CD4-positive, alpha-beta T cell treated with Interleukin-17A for 1 hour (primary cell): ENCODE measurements at regions not wholly inside any gene's neighbourhood (a gene's known extent, or its start where the extent isn't known, plus 50 kb on each side); places are given as distances from the start of the nearest gene placed in this dataset.
"Not testable (repeated sequence)": the region's sequence is repeated elsewhere in the genome, so short reads cannot be mapped to it uniquely, and the experiment has no call there.

Experiments
- DNase-seq: peaks from one replicate; pipeline ENCODE4 v3.0.0-alpha.2; 2020

DNA sequence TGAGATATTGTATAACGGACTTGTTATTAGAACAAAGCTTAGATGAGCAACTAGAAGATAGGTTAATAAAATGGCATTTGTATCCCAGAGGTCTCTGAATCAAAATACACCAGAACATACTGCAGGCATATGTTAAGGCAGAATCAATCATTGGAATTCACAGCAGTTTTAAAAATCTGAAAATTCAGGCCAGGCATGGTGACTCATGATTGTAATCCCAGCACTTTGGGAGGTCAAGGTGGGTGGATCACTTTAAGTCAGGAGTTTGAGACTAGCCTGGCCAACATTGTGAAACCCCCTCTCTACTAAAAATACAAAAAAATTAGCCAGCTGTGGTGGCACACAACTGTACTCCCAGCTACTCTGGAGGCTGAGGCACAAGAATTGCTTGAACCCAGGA is 405.2 kb downstream of the ZEB2 start:
- no peak for DNase-seq

DNA sequence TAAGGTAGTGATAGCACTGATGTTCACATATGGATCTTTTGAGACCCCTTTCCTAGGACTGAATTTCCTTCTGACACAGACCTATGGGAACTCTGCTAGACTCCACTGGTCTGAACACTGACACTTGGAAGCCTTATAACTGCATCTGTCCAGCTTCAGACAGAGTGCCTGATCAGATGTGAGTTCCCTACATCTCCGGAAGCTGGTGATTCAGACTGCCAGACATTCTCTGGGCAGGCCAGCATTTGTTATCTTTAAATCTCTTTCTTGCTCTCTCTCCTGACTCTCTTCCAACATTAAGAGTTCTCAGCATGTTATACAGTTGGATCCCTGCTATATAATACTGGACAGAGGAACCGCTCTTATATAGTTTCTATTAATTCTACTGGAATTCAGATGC is 408.5 kb downstream of the ZEB2 start:
- DNase-seq, result no peak

GRCh38 chr2:144106104-144106503 is 413.8 kb downstream of the ZEB2 start:
- DNase-seq, result not testable (repeated sequence)

DNA sequence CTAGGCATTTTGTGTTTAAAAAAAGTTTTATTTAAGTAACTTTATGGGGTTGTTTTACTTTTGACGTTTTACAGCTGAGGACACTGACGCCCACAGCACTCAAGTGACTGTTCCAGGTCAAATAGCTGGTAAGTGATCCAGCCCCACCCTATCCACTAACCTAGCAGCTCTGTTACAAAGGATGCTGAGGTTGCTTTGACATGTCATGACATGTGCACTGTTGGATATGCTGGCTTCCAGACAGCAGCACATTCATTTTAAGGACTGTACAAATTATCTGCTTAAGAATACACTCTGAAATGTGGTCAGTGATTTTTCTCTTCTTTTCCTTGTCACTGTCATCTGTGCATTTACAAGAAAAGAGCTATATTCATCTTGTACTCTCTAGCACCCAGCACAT is 417.5 kb downstream of the ZEB2 start:
- no peak for DNase-seq

GRCh38 chr2:144099780-144100377 is 420.0 kb downstream of the ZEB2 start:
- DNase-seq, result no peak

GRCh38 chr2:144099340-144099739 is 420.6 kb downstream of the ZEB2 start:
- DNase-seq, result no peak

GRCh38 chr2:144097440-144098225 is 422.3 kb downstream of the ZEB2 start:
- no peak for DNase-seq

DNA sequence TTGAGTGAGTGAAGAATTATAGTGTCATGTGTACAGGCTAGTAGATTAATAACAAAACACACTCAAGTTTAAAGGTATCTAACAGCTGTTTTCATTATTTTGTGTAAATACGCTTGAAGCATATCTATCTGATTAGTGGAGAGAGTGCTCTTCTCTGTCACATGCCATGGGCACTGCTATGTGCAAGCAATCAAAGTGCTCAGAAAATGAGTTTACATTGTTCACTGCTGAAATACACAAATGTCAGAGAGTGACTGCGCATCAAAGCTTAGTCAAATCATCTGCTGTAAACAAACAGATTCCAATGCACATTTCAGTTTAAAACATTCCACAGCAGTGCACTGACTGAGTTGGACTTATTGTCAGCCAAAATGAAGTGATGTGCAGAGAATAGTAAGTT is 423.4 kb downstream of the ZEB2 start:
- DNase-seq, result no peak

DNA sequence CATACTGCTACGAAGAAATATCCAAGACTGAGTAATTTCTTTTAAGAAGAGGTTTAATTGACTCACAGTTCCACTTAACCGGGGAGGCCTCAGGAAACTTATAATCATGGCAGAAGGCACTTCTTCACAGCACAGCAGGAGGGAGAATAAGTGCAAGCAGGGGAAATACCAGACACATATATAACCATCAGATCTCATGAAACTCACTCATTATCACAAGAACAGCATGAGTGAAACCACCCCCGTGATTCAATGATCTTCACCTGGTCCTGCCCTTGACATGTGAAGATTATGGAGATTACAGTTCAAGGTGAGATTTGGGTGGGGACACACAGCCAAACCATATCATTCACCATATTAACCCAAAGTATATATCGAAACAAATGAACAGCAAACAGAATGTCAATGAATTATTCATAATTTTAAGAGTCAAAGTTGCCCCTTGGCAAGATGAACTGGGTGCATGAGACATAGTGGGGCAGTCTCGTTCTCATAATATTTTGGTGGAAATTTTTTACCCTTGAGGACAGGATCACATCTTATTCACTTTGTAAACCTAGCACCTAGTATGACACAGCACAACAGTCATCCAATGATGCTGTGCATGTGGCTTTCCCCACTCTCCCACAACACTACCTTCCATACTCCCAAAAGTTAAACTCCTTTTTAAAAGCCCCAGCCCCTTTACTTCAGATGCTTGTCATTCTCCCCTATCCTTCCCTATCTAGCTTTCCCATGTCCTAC is 425.3 kb downstream of the ZEB2 start:
- no peak for DNase-seq

GRCh38 chr2:144091622-144092021 is 428.3 kb downstream of the ZEB2 start:
- DNase-seq, result no peak

GRCh38 chr2:144088863-144089262 is 431.1 kb downstream of the ZEB2 start:
- DNase-seq, result no peak

- DNase-seq, result no peak
Observed at GRCh38 chr2:144086965-144087364, 433.0 kb downstream of the ZEB2 start.

- DNase-seq, result no peak
Observed at GRCh38 chr2:144085016-144085415, 434.9 kb downstream of the ZEB2 start.

DNA sequence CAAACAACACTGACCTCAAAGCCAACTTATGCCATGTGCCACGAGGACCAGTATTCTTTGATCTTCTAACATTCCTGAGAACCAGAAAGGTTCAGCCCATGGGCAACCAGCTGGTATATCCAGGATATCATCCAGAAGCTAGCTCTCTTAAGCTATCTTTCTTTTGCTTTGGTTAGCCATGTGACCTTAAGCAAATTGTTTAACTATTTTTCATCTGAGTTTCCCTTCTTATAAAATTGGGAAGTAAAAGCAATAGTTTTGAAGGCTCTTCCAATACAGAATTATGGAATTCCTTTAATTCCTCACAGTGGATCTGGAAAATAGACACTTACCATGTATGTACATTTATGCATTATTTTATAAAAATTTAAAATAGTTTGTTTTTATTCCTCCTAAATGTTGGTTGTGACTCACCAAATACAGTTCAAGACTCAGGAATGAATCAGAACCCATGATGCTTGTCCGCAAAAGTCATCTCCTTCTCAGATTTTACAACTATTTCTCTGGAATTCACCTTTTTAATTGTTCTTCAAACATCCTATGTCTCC is 435.7 kb downstream of the ZEB2 start:
- DNase-seq, result no peak

DNA sequence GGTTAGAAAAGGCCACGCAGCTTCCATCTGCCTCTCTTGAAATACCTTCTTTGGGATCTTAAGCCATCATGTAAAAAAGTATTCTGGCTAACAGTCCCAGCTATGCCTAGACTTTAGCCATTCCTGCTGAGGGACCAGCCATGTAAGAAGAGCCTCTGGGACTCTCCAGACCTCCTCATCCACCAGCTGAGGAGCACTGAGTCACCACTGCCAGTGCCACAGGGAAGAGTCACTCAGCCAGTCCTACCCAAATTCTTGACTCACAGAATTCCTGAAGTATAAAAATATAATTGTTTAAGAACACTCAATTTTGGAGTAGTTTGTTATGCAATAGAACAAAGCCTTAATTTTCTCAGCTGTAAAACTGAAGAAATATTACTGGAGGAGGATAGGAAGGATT is 436.7 kb downstream of the ZEB2 start:
- DNase-seq, result no peak

- DNase-seq, result no peak
Observed at GRCh38 chr2:144082777-144083176, 437.1 kb downstream of the ZEB2 start.

- no peak for DNase-seq
Observed at GRCh38 chr2:144082327-144082726, 437.6 kb downstream of the ZEB2 start.

- DNase-seq, result no peak
Observed at GRCh38 chr2:144081272-144081671, 438.6 kb downstream of the ZEB2 start.

DNA sequence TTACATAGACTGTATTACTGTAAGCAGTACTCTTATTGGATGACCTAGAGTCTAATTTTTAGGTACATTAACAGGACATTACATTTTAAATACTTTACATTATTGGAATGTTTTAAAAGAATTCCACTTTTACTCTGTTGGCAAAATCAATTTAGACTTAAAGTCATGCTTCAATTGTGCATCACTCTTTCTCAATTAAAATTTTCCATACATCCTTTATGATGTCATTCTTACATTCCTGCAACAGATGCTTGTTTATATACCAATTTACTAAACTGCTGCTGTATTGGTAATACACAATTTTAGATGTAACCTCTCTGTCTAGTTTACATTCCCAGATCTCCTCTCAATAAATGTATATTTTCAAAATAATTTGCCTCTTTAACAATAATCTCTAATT is 440.1 kb downstream of the ZEB2 start:
- DNase-seq, result no peak

DNA sequence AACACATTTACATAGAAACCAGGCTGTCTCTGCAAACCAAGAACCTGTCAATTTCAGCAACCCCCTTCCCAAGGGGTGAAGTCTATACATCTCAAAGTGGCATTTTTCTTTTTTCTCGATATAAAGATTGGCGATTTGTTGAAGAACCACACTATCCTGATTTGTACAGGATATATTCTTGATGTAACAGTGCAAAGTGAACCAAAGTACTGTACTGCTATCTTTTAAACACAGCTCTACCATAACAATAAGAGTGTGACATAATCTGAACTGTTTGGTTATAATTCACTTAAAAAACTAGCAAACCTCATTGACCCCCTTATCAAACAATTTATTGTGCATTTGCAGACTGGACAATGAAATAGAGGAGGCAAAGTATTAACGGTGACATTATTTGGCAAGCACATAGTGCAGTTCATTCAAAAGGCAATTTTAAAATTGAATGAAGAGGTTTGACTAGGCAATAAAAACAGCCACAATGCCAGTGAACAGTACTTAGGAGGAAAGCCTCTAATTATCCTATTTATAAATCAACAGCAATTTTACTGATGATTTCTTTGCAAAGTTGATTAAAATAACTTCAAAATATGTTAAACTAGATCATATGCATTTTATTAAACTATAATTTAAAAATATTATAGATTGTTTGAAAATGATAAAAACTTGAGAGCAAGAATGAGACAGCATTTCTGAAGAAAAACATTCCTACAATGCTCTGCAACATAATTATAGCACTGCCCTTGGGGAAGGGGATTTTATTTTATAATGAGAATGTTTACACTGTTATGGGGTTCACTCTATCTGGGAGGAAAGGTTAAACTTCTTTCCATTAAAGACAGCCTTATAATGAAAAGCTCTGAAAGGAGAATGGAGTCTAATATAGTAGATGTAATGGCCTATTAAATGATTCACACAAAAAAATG is 440.9 kb downstream of the ZEB2 start:
- DNase-seq, result no peak

GRCh38 chr2:144078106-144078505 is 441.8 kb downstream of the ZEB2 start:
- DNase-seq, result no peak

- DNase-seq, result no peak
Observed at GRCh38 chr2:144074450-144074849, 445.5 kb downstream of the ZEB2 start.

GRCh38 chr2:144071461-144071860 is 448.5 kb downstream of the ZEB2 start:
- DNase-seq, result no peak
